ENCODE measurements at regions not wholly inside any gene's neighbourhood (a gene's known extent, or its start where the extent isn't known, plus 50 kb on each side); places are given as distances from the start of the nearest gene placed in this dataset.

GRCh38 chr3:177744873-177745606 lies 547.8 kb upstream of the TBL1XR1 start:
- TF ChIP-seq FOXP2 (optimal IDR thresholded peaks at IDR 0.05; ENCODE audit: control extremely low read depth, extremely low read length, insufficient read depth) (no peak), POLR2AphosphoS5 (IDR thresholded peaks at IDR 0.05; ENCODE audit: borderline replicate concordance, low read depth, low read length) (no peak), EZH2 (IDR thresholded peaks at IDR 0.05) (no peak)
- Histone ChIP-seq H3K9me3 (ENCODE audit: low read depth, low read length) (no peaks in the 10 kb centered on the region), H3K4me3 (no peak overlapping the region), H3K27ac (no peak overlapping the region), H3K9ac (ENCODE audit: insufficient read length) (no peak overlapping the region), H3K36me3 (ENCODE audit: insufficient read depth, low read length) (no peaks in the 10 kb centered on the region)
- no peak for DNase-seq (ENCODE audit: low read depth, low spot score)

GRCh38 chr3:177745607-177746005 lies 548.3 kb upstream of the TBL1XR1 start:
- TF ChIP-seq POLR2AphosphoS5 (IDR thresholded peaks at IDR 0.05; ENCODE audit: borderline replicate concordance, low read depth, low read length) (no peak), EZH2 (IDR thresholded peaks at IDR 0.05) (no peak), FOXP2 (optimal IDR thresholded peaks at IDR 0.05; ENCODE audit: control extremely low read depth, extremely low read length, insufficient read depth) (no peak)
- no peaks in the 10 kb centered on the region for H3K9me3 ChIP-seq (ENCODE audit: low read depth, low read length)

GRCh38 chr3:177746337-177746933 lies 549.2 kb upstream of the TBL1XR1 start:
- Histone ChIP-seq H3K4me3 (no peak overlapping the region), H3K9me3 (ENCODE audit: low read depth, low read length) (no peaks in the 10 kb centered on the region), H3K9ac (ENCODE audit: insufficient read length) (no peak overlapping the region), H3K36me3 (ENCODE audit: insufficient read depth, low read length) (no peaks in the 10 kb centered on the region), H3K27ac (no peak overlapping the region)
- TF ChIP-seq FOXP2 (optimal IDR thresholded peaks at IDR 0.05; ENCODE audit: control extremely low read depth, extremely low read length, insufficient read depth) (no peak), EZH2 (IDR thresholded peaks at IDR 0.05) (no peak), POLR2AphosphoS5 (IDR thresholded peaks at IDR 0.05; ENCODE audit: borderline replicate concordance, low read depth, low read length) (no peak)
- DNase-seq (ENCODE audit: low read depth, low spot score), result no peak

More at GRCh38 chr3:177745607-177746005, 548.3 kb upstream of the TBL1XR1 start:
- no peak overlapping the region for H3K4me3 ChIP-seq
- H3K9ac ChIP-seq (ENCODE audit: insufficient read length), result no peak overlapping the region
- no peaks in the 10 kb centered on the region for H3K36me3 ChIP-seq (ENCODE audit: insufficient read depth, low read length)
- DNase-seq (ENCODE audit: low read depth, low spot score), result no peak
- no peak overlapping the region for H3K27ac ChIP-seq

- no peaks in the 10 kb centered on the region for H3K9me3 ChIP-seq (ENCODE audit: low read depth, low read length)
- no peak for TF ChIP-seq POLR2AphosphoS5 (IDR thresholded peaks at IDR 0.05; ENCODE audit: borderline replicate concordance, low read depth, low read length)
- no peak for TF ChIP-seq FOXP2 (optimal IDR thresholded peaks at IDR 0.05; ENCODE audit: control extremely low read depth, extremely low read length, insufficient read depth)
- no peak for TF ChIP-seq EZH2 (IDR thresholded peaks at IDR 0.05)
- no peaks in the 10 kb centered on the region for H3K36me3 ChIP-seq (ENCODE audit: insufficient read depth, low read length)
- no peak overlapping the region for H3K27ac ChIP-seq
- H3K9ac ChIP-seq (ENCODE audit: insufficient read length), result no peak overlapping the region
- no peak overlapping the region for H3K4me3 ChIP-seq
- no peak for DNase-seq (ENCODE audit: low read depth, low spot score)
Observed at GRCh38 chr3:177749836-177750235, 552.6 kb upstream of the TBL1XR1 start.

GRCh38 chr3:177750436-177750835 lies 553.2 kb upstream of the TBL1XR1 start:
- H3K9ac ChIP-seq (ENCODE audit: insufficient read length), result no peak overlapping the region
- no peaks in the 10 kb centered on the region for H3K9me3 ChIP-seq (ENCODE audit: low read depth, low read length)
- no peak for DNase-seq (ENCODE audit: low read depth, low spot score)
- no peak overlapping the region for H3K27ac ChIP-seq
- H3K36me3 ChIP-seq (ENCODE audit: insufficient read depth, low read length), result no peaks in the 10 kb centered on the region
- TF ChIP-seq FOXP2 (optimal IDR thresholded peaks at IDR 0.05; ENCODE audit: control extremely low read depth, extremely low read length, insufficient read depth), result no peak
- TF ChIP-seq EZH2 (IDR thresholded peaks at IDR 0.05), result no peak
- TF ChIP-seq POLR2AphosphoS5 (IDR thresholded peaks at IDR 0.05; ENCODE audit: borderline replicate concordance, low read depth, low read length), result no peak
- H3K4me3 ChIP-seq, result no peak overlapping the region

- Histone ChIP-seq H3K27ac (no peak overlapping the region), H3K9me3 (ENCODE audit: low read depth, low read length) (no peaks in the 10 kb centered on the region), H3K36me3 (ENCODE audit: insufficient read depth, low read length) (no peaks in the 10 kb centered on the region), H3K9ac (ENCODE audit: insufficient read length) (no peak overlapping the region), H3K4me3 (no peak overlapping the region)
- no peak for DNase-seq (ENCODE audit: low read depth, low spot score)
- TF ChIP-seq POLR2AphosphoS5 (IDR thresholded peaks at IDR 0.05; ENCODE audit: borderline replicate concordance, low read depth, low read length), result no peak
- no peak for TF ChIP-seq EZH2 (IDR thresholded peaks at IDR 0.05)
- TF ChIP-seq FOXP2 (optimal IDR thresholded peaks at IDR 0.05; ENCODE audit: control extremely low read depth, extremely low read length, insufficient read depth), result no peak
Observed at GRCh38 chr3:177751770-177752169, 554.5 kb upstream of the TBL1XR1 start.

- H3K9me3 ChIP-seq (ENCODE audit: low read depth, low read length), result peaks cover 7% of the 10 kb centered on the region; the same call in 1 of the 2 replicates
- H3K36me3 ChIP-seq (ENCODE audit: insufficient read depth, low read length), result no peaks in the 10 kb centered on the region
- no peak for TF ChIP-seq POLR2AphosphoS5 (IDR thresholded peaks at IDR 0.05; ENCODE audit: borderline replicate concordance, low read depth, low read length)
- no peak for TF ChIP-seq FOXP2 (optimal IDR thresholded peaks at IDR 0.05; ENCODE audit: control extremely low read depth, extremely low read length, insufficient read depth)
- TF ChIP-seq EZH2 (IDR thresholded peaks at IDR 0.05), result no peak
- H3K9ac ChIP-seq (ENCODE audit: insufficient read length), result no peak overlapping the region
- H3K4me3 ChIP-seq, result no peak overlapping the region
- H3K27ac ChIP-seq, result no peak overlapping the region
- no peak for DNase-seq (ENCODE audit: low read depth, low spot score)
Observed at GRCh38 chr3:177752831-177753230, 555.5 kb upstream of the TBL1XR1 start.

GRCh38 chr3:177753451-177754155 lies 556.3 kb upstream of the TBL1XR1 start:
- Histone ChIP-seq H3K36me3 (ENCODE audit: insufficient read depth, low read length) (no peaks in the 10 kb centered on the region), H3K4me3 (no peak overlapping the region), H3K9me3 (ENCODE audit: low read depth, low read length) (peaks cover 12% of the 10 kb centered on the region; the same call in 1 of the 2 replicates), H3K9ac (ENCODE audit: insufficient read length) (no peak overlapping the region), H3K27ac (no peak overlapping the region)
- no peak for DNase-seq (ENCODE audit: low read depth, low spot score)
- TF ChIP-seq EZH2 (IDR thresholded peaks at IDR 0.05), result no peak
- TF ChIP-seq POLR2AphosphoS5 (IDR thresholded peaks at IDR 0.05; ENCODE audit: borderline replicate concordance, low read depth, low read length), result no peak
- TF ChIP-seq FOXP2 (optimal IDR thresholded peaks at IDR 0.05; ENCODE audit: control extremely low read depth, extremely low read length, insufficient read depth), result no peak

Data from SK-N-MC (cell line).